ENCODE measurements at regions not wholly inside any gene's neighbourhood (a gene's known extent, or its start where the extent isn't known, plus 50 kb on each side); places are given as distances from the start of the nearest gene placed in this dataset.

DNA sequence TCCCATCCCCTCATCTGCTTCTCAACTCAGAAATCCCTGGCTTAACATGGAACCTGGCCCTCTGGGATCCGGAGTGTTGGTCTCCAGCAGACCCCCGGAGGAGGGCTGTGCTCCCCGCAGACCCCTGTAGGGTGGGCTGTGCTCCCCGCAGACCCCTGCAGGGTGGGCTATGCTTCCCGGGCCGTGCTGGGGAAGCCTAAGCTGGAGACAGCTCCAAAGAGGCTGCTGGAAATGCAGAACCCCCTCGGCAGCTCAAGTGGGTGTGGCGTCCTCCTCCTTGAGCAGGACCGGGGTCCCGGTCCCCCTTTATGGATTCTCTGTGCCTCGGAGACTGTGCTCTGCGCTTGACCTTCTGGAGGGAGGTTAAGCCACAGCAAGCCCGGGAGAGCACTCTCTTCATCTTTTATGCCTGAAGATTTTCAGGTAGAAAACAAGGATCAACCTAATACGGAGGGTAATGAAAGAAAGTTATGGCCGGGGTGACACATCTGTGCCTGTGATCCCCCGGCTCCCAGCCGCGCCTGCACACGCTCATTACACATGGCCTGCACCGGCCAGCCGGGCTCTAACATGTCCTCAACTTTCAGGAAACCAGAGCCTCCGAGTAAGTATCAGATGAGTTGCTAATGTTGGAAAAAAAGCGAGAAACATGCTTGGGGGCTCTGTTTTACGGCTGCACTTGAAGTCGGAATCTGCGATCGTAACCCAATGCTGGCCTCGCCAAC lies 87.7 kb upstream of the ACTRT2 start:
- TF ChIP-seq, protein P1, sequence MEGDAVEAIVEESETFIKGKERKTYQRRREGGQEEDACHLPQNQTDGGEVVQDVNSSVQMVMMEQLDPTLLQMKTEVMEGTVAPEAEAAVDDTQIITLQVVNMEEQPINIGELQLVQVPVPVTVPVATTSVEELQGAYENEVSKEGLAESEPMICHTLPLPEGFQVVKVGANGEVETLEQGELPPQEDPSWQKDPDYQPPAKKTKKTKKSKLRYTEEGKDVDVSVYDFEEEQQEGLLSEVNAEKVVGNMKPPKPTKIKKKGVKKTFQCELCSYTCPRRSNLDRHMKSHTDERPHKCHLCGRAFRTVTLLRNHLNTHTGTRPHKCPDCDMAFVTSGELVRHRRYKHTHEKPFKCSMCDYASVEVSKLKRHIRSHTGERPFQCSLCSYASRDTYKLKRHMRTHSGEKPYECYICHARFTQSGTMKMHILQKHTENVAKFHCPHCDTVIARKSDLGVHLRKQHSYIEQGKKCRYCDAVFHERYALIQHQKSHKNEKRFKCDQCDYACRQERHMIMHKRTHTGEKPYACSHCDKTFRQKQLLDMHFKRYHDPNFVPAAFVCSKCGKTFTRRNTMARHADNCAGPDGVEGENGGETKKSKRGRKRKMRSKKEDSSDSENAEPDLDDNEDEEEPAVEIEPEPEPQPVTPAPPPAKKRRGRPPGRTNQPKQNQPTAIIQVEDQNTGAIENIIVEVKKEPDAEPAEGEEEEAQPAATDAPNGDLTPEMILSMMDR (IDR thresholded peaks at IDR 0.05; ENCODE audit: low read length) = no peak
- TF ChIP-seq EZH2 (IDR thresholded peaks at IDR 0.05; ENCODE audit: borderline replicate concordance, low read length) = no peak

Measured in OCI-LY1 (cell line).